ENCODE measurements at regions not wholly inside any gene's neighbourhood (a gene's known extent, or its start where the extent isn't known, plus 50 kb on each side); places are given as distances from the start of the nearest gene placed in this dataset.

DNA sequence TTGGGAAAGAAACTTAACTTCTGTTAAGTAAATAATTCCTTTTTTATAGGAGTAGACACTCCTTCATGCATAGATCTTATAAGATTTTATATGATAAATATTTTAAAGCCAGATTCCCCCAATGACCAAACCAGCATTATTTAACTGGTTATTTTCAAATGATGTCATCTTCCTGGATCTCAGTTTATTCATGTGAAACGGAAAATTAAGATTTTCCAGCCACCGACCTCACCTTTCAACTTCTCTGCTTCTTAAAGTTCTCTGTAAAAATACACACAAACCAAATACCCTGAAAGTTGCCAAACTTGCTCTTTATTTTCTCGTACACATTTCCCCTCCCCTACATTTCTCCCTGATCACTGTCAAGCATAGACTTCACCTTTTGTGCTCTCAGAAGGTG lies 364.2 kb downstream of the GALC start:
- no peak for DNase-seq (ENCODE audit: low read depth, low spot score)
- H3K4me3 ChIP-seq (ENCODE audit: low read depth, low read length) = no peak overlapping the region
- ChIA-PET CTCF (interaction anchor here (2.4 kb wide), 1 partner anchor 13 kb away, joined by 14 read pairs; no protein-coding TSS in a partner anchor), POLR2A (no interaction called here)
- TF ChIP-seq, protein P1, sequence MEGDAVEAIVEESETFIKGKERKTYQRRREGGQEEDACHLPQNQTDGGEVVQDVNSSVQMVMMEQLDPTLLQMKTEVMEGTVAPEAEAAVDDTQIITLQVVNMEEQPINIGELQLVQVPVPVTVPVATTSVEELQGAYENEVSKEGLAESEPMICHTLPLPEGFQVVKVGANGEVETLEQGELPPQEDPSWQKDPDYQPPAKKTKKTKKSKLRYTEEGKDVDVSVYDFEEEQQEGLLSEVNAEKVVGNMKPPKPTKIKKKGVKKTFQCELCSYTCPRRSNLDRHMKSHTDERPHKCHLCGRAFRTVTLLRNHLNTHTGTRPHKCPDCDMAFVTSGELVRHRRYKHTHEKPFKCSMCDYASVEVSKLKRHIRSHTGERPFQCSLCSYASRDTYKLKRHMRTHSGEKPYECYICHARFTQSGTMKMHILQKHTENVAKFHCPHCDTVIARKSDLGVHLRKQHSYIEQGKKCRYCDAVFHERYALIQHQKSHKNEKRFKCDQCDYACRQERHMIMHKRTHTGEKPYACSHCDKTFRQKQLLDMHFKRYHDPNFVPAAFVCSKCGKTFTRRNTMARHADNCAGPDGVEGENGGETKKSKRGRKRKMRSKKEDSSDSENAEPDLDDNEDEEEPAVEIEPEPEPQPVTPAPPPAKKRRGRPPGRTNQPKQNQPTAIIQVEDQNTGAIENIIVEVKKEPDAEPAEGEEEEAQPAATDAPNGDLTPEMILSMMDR (IDR thresholded peaks at IDR 0.05; ENCODE audit: low read depth, low read length) = no peak
- H3K9me3 ChIP-seq (ENCODE audit: control insufficient read depth, insufficient read depth, low read length) = no peaks in the 10 kb centered on the region
- H3K27me3 ChIP-seq (ENCODE audit: control insufficient read depth, insufficient read depth, low read length) = no peaks in the 10 kb centered on the region
- no peak overlapping the region for H3K27ac ChIP-seq (ENCODE audit: low read depth, low read length)

DNA sequence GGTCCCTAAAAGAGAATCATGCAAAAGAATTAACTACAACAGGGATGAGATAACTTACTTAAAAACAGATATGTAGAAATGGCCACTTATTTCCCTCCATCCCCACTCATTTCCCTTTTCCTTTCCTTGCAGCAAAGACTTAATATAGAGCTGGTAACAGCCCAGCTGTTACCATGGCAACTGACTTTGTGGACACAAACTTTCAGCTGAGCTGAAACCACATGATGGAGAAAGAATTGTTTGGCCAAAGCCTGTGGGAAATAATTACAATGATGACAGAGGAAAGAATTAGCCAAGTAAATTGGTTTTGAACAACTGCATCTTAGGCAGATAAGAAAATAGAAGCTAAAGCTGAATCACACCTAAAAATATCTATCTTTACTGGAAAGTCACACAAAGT lies 364.9 kb downstream of the GALC start:
- no peak overlapping the region for H3K27ac ChIP-seq (ENCODE audit: low read depth, low read length)
- TF ChIP-seq, protein P1 (IDR thresholded peaks at IDR 0.05; ENCODE audit: low read depth, low read length) = no peak
- H3K4me3 ChIP-seq (ENCODE audit: low read depth, low read length) = no peak overlapping the region
- CTCF ChIA-PET = interaction anchor here (2.4 kb wide), 1 partner anchor 12 kb away, joined by 14 read pairs; no protein-coding TSS in a partner anchor
- no peaks in the 10 kb centered on the region for H3K27me3 ChIP-seq (ENCODE audit: control insufficient read depth, insufficient read depth, low read length)
- peak; percentile 10 for DNase-seq (ENCODE audit: low read depth, low spot score)
- POLR2A ChIA-PET = no interaction called here
- no peaks in the 10 kb centered on the region for H3K9me3 ChIP-seq (ENCODE audit: control insufficient read depth, insufficient read depth, low read length)

DNA sequence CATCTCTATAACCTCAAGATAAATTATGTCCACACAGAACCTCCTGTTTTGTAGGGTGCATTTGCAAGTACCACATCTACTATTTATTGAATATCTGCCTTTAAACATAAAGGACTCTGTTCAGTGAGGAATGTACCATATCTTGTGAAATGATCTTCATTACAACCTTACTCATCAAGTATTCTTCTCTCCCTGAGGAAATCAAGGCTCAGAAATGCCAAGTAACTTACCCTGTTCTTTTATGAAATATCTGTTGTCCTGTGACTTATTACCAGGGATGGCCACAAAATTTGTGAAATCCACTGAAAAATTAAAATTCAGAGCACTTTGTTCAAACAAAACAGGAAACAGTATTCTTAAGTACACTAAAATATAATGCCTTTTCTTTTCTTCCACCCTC lies 366.7 kb downstream of the GALC start:
- H3K27ac ChIP-seq (ENCODE audit: low read depth, low read length) = no peak overlapping the region
- DNase-seq (ENCODE audit: low read depth, low spot score) = no peak
- TF ChIP-seq, protein P1 (IDR thresholded peaks at IDR 0.05; ENCODE audit: low read depth, low read length) = no peak
- H3K9me3 ChIP-seq (ENCODE audit: control insufficient read depth, insufficient read depth, low read length) = peaks cover 5% of the 10 kb centered on the region
- ChIA-PET CTCF (no interaction called here), POLR2A (no interaction called here)
- H3K4me3 ChIP-seq (ENCODE audit: low read depth, low read length) = no peak overlapping the region
- H3K27me3 ChIP-seq (ENCODE audit: control insufficient read depth, insufficient read depth, low read length) = no peaks in the 10 kb centered on the region

DNA sequence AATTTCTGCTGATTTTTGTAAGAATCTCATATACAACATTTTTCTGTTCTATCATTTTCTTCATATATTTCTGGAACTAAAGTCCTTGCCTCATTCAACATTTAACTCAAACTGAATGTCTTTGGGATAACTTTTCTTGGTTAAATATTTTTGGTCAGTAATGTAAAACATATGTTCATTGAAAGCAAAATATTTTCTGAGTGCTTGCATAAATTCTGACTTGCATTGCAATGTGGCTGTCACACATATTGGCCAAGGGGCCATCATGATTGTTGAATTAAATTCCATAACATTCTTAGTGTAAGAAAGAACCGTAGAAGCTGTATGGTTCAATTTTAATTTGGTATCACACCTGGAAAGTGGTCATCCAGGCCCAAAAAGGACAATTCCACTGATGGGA lies 369.4 kb downstream of the GALC start:
- ChIA-PET CTCF (interaction anchor here (2.3 kb wide), 1 partner anchor 8 kb away, joined by 10 read pairs; no protein-coding TSS in a partner anchor), POLR2A (no interaction called here)
- TF ChIP-seq, protein P1 (IDR thresholded peaks at IDR 0.05; ENCODE audit: low read depth, low read length) = no peak
- no peaks in the 10 kb centered on the region for H3K27me3 ChIP-seq (ENCODE audit: control insufficient read depth, insufficient read depth, low read length)
- no peak overlapping the region for H3K4me3 ChIP-seq (ENCODE audit: low read depth, low read length)
- H3K9me3 ChIP-seq (ENCODE audit: control insufficient read depth, insufficient read depth, low read length) = peaks cover 7% of the 10 kb centered on the region
- H3K27ac ChIP-seq (ENCODE audit: low read depth, low read length) = no peak overlapping the region
- DNase-seq (ENCODE audit: low read depth, low spot score) = no peak

DNA sequence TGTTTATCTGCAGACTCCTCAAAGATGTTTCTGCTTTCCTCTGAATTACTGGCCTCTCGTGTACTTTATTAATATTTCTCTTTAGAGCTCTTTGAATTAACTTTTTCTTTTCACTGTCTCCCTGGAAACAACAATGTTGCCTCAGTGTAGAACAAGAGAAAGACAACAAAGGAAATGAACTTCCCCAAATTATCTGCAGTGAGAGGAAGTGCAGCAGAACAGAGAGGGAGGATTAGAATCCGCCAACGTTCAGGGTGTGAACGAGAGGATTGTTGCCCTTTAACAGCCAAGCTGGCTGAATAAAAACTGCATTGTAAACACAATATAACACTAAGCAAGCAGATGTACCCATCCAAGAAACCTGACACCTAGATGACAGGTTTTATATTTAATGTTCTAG lies 375.9 kb downstream of the GALC start:
- no peak overlapping the region for H3K4me3 ChIP-seq (ENCODE audit: low read depth, low read length)
- H3K9me3 ChIP-seq (ENCODE audit: control insufficient read depth, insufficient read depth, low read length) = peaks cover 7% of the 10 kb centered on the region
- no peaks in the 10 kb centered on the region for H3K27me3 ChIP-seq (ENCODE audit: control insufficient read depth, insufficient read depth, low read length)
- POLR2A ChIA-PET = no interaction called here
- CTCF ChIA-PET = interaction anchor here (1.1 to 3.7 kb wide), 8 partner anchors 11 to 709 kb away, joined by 3 to 25 read pairs (median 4); no protein-coding TSS in a partner anchor
- no peak overlapping the region for H3K27ac ChIP-seq (ENCODE audit: low read depth, low read length)
- TF ChIP-seq, protein P1 (IDR thresholded peaks at IDR 0.05; ENCODE audit: low read depth, low read length) = no peak
- no peak for DNase-seq (ENCODE audit: low read depth, low spot score)

Data from AG04450 (cell line).